Spleen (tissue), 11 donors: ENCODE measurements at regions not wholly inside any gene's neighbourhood (a gene's known extent, or its start where the extent isn't known, plus 50 kb on each side); places are given as distances from the start of the nearest gene placed in this dataset.

Experiments
- DNase-seq: peaks from one replicate; pipeline ENCODE4 v3.0.0-alpha.2; 2020
- H3K27ac ChIP-seq, 8 donors: fragments of 200-600 bp; sonication (generic) in 7 of 8; 1 replicate in 4 of 8; 2 replicates in 4 of 8; pipeline versions ENCODE4 v1.5.0 to v1.8.0; 2016 to 2021; ENCODE audit warnings: inconsistent platforms in 4 of 8, mild to moderate bottlenecking in 4 of 8, moderate library complexity in 1 of 8
- H3K27me3 ChIP-seq, 7 donors: fragments of 200-600 bp; sonication (generic) in 6 of 7; replicated peaks in 1 of 7; 1 replicate in 4 of 7; 2 replicates in 3 of 7; pipeline versions ENCODE4 v1.5.0 to v1.8.0; 2016 to 2021; ENCODE audit warnings: inconsistent platforms in 3 of 7, mild to moderate bottlenecking in 1 of 7
- H3K36me3 ChIP-seq, 6 donors: fragments of 200-600 bp; sonication (generic) in 5 of 6; 1 replicate in 4 of 6; 2 replicates in 2 of 6; pipeline versions ENCODE4 v1.5.0 to v1.8.0; 2016 to 2021; ENCODE audit warnings: inconsistent platforms in 2 of 6
- H3K4me1 ChIP-seq, 6 donors: fragments of 200-600 bp; sonication (generic) in 5 of 6; 1 replicate in 3 of 6; 2 replicates in 3 of 6; pipeline versions ENCODE4 v1.5.0 to v1.8.0; 2016 to 2021; ENCODE audit warnings: inconsistent platforms in 3 of 6
- H3K4me3 ChIP-seq, 8 donors: fragments of 200-600 bp; sonication (generic) in 7 of 8; 1 replicate in 4 of 8; 2 replicates in 4 of 8; pipeline versions ENCODE4 v1.5.0 to v1.8.0; 2016 to 2021; ENCODE audit warnings: inconsistent platforms in 4 of 8, mild to moderate bottlenecking in 4 of 8, moderate library complexity in 2 of 8
- H3K9me3 ChIP-seq, 8 donors: fragments of 200-600 bp; sonication (generic) in 7 of 8; 1 replicate in 4 of 8; 2 replicates in 4 of 8; pipeline versions ENCODE4 v1.5.0 to v1.8.0; 2016 to 2021; ENCODE audit warnings: inconsistent platforms in 4 of 8
- CTCF ChIP-seq, 11 experiments: fragments of 200-600 bp in 7 of 11; fragments of 450-650 bp in 4 of 11; sonication (generic) in 4 of 11; IDR thresholded peaks in 8 of 11; conservative IDR thresholded peaks in 3 of 11; 1 replicate in 7 of 11; 2 replicates in 4 of 11; pipeline versions ENCODE4 v1.4.0 to v1.8.0; 2016 to 2021; ENCODE audit warnings: antibody characterized with exemption in 11 of 11, inconsistent platforms in 4 of 11, mild to moderate bottlenecking in 1 of 11
- POLR2A ChIP-seq, 3 donors: fragments of 450-650 bp; IDR thresholded peaks; one replicate each; pipeline ENCODE4 v1.5.1; 2017; ENCODE audit warnings: antibody characterized with exemption in 3 of 3, mild to moderate bottlenecking in 1 of 3
- POLR2AphosphoS5 ChIP-seq, 3 donors: sonication (generic); formaldehyde crosslinking; IDR thresholded peaks; one replicate each; pipeline ENCODE4 v1.5.1; 2017; ENCODE audit warnings: antibody characterized with exemption in 3 of 3
- WGBS, 5 donors: extraction: QIAGEN DNeasy Blood & Tissue Kit in 3 of 5; methylation state at CpG; one replicate each; pipeline versions ENCODE4 v1.1.5 to v1.1.7; 2013 to 2018; 5-methylcytosine and 5-hydroxymethylcytosine counted together
- intact Hi-C: fragments of 100-400 bp; cut with DNase I; formaldehyde crosslinking; loops from one replicate; pipeline ENCODE4 v1.15.0; 2023; ENCODE audit warnings: low total_unique reads
- donor health status: healthy with polysubstance abuse.
- donor health status: DM: no; HTN: no; CAD: no; lungs with moderate emphysema.
- donor health status: DM: no; HTN: no; CAD: no.
- donor health status: Bipolar disorder and iron deficiency.
- donor health status: healthy.
- donor health status: DM: no; HTN: no; CAD: no.
- donor health status: DM: yes; HTN: yes; CAD: no.

GRCh38 chr3:106063909-106064308 is 195.1 kb upstream of the CBLB start:
- Histone ChIP-seq H3K27ac (no peak overlapping the region), H3K4me3 (no peak overlapping the region), H3K4me1 (no peaks in the 10 kb centered on the region), H3K9me3 (peaks cover 0 to 15% (median 7%) of the 10 kb centered on the region in 8 donors), H3K36me3 (no peaks in the 10 kb centered on the region), H3K27me3 (no peaks in the 10 kb centered on the region)
- 93 to 97% (median 95%) methylated on average over 3 of the region's 3 CpGs for whole genome bisulfite sequencing, 5 donors
- TF ChIP-seq POLR2A (IDR thresholded peaks at IDR 0.05) (no peak), CTCF (IDR thresholded peaks at IDR 0.05 in 8 of 11, conservative IDR thresholded peaks at IDR 0.05 in 3 of 11) (no peak)
- no peak for DNase-seq
- intact Hi-C loops = no loop called here

GRCh38 chr3:106065831-106066230 is 197.0 kb upstream of the CBLB start:
- H3K4me3 ChIP-seq = no peak overlapping the region
- intact Hi-C loops = no loop called here
- no peaks in the 10 kb centered on the region for H3K36me3 ChIP-seq
- H3K9me3 ChIP-seq = peaks cover 0 to 15% (median 7%) of the 10 kb centered on the region in 8 donors
- DNase-seq = no peak
- no peaks in the 10 kb centered on the region for H3K27me3 ChIP-seq
- TF ChIP-seq POLR2A (IDR thresholded peaks at IDR 0.05) (no peak), POLR2AphosphoS5 (IDR thresholded peaks at IDR 0.05) (no peak), CTCF (IDR thresholded peaks at IDR 0.05 in 8 of 11, conservative IDR thresholded peaks at IDR 0.05 in 3 of 11) (no peak)
- H3K4me1 ChIP-seq = no peaks in the 10 kb centered on the region
- no peak overlapping the region for H3K27ac ChIP-seq

GRCh38 chr3:106067711-106068110 is 198.9 kb upstream of the CBLB start:
- no peak for DNase-seq
- Histone ChIP-seq H3K36me3 (no peaks in the 10 kb centered on the region), H3K9me3 (peaks cover 0 to 15% (median 7%) of the 10 kb centered on the region in 8 donors), H3K27me3 (no peaks in the 10 kb centered on the region), H3K4me1 (no peaks in the 10 kb centered on the region), H3K4me3 (no peak overlapping the region), H3K27ac (peak overlapping the region in 3 of 8 donors; percentile 9 to 56 (median 39))
- WGBS, 5 donors = 79 to 91% (median 84%) methylated on average over 3 of the region's 3 CpGs
- no peak for TF ChIP-seq CTCF (IDR thresholded peaks at IDR 0.05 in 8 of 11, conservative IDR thresholded peaks at IDR 0.05 in 3 of 11)
- no peak for TF ChIP-seq POLR2AphosphoS5 (IDR thresholded peaks at IDR 0.05)
- TF ChIP-seq POLR2A (IDR thresholded peaks at IDR 0.05) = no peak
- intact Hi-C loops = no loop called here

GRCh38 chr3:106068381-106068780 is 199.6 kb upstream of the CBLB start:
- intact Hi-C loops = no loop called here
- TF ChIP-seq POLR2A (IDR thresholded peaks at IDR 0.05) (no peak), POLR2AphosphoS5 (IDR thresholded peaks at IDR 0.05) (no peak), CTCF (IDR thresholded peaks at IDR 0.05 in 8 of 11, conservative IDR thresholded peaks at IDR 0.05 in 3 of 11) (no peak)
- WGBS, 5 donors = 65 to 76% (median 70%) methylated on average over 1 of the region's 1 CpG
- H3K36me3 ChIP-seq = no peaks in the 10 kb centered on the region
- H3K4me1 ChIP-seq = no peaks in the 10 kb centered on the region
- peak overlapping the region in 5 of 8 donors; percentile 7 to 56 (median 39) for H3K27ac ChIP-seq
- H3K9me3 ChIP-seq = peaks cover 0 to 15% (median 7%) of the 10 kb centered on the region in 8 donors
- no peak for DNase-seq
- no peak overlapping the region for H3K4me3 ChIP-seq
- H3K27me3 ChIP-seq = no peaks in the 10 kb centered on the region
